ENCODE measurements at regions not wholly inside any gene's neighbourhood (a gene's known extent, or its start where the extent isn't known, plus 50 kb on each side); places are given as distances from the start of the nearest gene placed in this dataset.

DNA sequence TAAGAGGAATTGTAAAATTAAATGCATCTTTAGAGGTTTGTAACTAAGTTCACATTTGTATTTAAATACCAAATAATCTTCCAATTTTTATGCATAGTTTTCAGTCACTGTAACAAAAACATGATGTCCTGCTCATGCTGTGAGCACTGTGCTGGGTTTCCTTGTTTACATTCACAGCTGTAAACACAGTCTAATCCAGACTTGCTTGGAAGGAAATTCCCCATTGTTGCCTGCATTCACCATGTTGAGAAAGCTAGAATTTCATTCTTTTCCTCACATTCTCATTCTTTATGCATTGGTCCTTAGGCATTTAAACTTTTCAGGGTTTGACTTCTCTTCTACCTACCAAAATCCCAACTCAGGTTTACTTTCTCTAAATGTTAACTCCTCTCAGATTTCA lies 242.0 kb upstream of the TBX18 start:
- no peaks in the 10 kb centered on the region for H3K27me3 Mint-ChIP-seq
- H3K4me1 Mint-ChIP-seq: no peaks in the 10 kb centered on the region
- no peak overlapping the region for H3K27ac Mint-ChIP-seq

DNA sequence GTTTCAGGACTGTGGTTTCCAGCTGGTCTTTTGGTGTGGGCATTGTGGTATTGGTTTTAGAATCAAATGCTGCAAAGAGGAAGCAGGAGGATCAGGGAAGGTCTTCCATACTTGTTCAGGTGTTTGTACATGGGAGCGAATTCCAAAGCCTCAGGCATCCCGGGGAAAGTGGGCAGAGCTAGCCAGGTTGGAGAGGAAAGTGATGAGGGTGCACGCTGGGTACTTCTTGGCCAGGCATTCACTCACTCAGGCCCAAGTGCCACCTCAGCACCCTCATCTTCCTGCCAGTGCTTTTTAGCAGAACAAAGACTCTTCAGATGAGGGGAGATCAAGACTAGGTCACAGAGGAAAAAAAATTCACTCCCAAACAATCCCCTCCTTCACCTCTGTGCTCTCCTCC lies 241.1 kb upstream of the TBX18 start:
- DNase-seq: no peak
- Mint-ChIP-seq H3K27me3 (no peaks in the 10 kb centered on the region), H3K27ac (no peak overlapping the region), H3K4me3 (no peak overlapping the region), H3K4me1 (no peaks in the 10 kb centered on the region), H3K9me3 (ENCODE audit: insufficient read depth) (peaks cover 3% of the 10 kb centered on the region)
- no peak overlapping the region for H3K4me2 ChIP-seq (replicated peaks; ENCODE audit: low read depth, low read length, poor library complexity, severe bottlenecking)
- no peaks in the 10 kb centered on the region for H3K79me2 ChIP-seq (ENCODE audit: control insufficient read depth, insufficient read depth, low read length)
- no peak for TF ChIP-seq EZH2 (IDR thresholded peaks at IDR 0.05; ENCODE audit: borderline replicate concordance, insufficient read depth, low read depth, low read length, poor library complexity, severe bottlenecking)
- TF ChIP-seq CTCF (IDR thresholded peaks at IDR 0.05): no peak
- ChIA-PET POLR2A (no interaction called here), CTCF (no interaction called here)
- H3K4me1 ChIP-seq (ENCODE audit: control insufficient read depth in 2 of 2, insufficient read depth in 2 of 2, low read length in 2 of 2): no peaks in the 10 kb centered on the region
- H3K27ac ChIP-seq (ENCODE audit: low read length in 2 of 2): no peak overlapping the region
- intact Hi-C loops (cut with micrococcal nuclease): no loop called here
- no peaks in the 10 kb centered on the region for H4K20me1 ChIP-seq (ENCODE audit: control insufficient read depth, insufficient read depth, low read length, poor library complexity, severe bottlenecking)
- H3K27me3 ChIP-seq (replicated peaks in 1 of 4; ENCODE audit: control extremely low read depth in 1 of 4, control insufficient read depth in 3 of 4, insufficient read depth in 4 of 4, low read length in 3 of 4): no peaks in the 10 kb centered on the region
- H3K9me3 ChIP-seq (ENCODE audit: control extremely low read depth in 1 of 3, control insufficient read depth in 2 of 3, insufficient read depth in 1 of 3, low read length in 2 of 3): no peaks in the 10 kb centered on the region
- H2AFZ ChIP-seq (ENCODE audit: insufficient read depth, low read depth, low read length, poor library complexity, severe bottlenecking): no peak overlapping the region
- 57% methylated on average over 2 of the region's 3 CpGs for WGBS (ENCODE audit: insufficient coverage)
- no peak for ATAC-seq (ENCODE audit: low read depth)
- H3K36me3 ChIP-seq (replicated peaks in 1 of 2; ENCODE audit: control extremely low read depth in 1 of 2, control insufficient read depth in 1 of 2, extremely low read depth in 1 of 2, insufficient read depth in 2 of 2, low read length in 1 of 2): no peaks in the 10 kb centered on the region
- H3K9ac ChIP-seq (ENCODE audit: low read length): no peak overlapping the region
- no peak overlapping the region for H3K4me3 ChIP-seq (ENCODE audit: control extremely low read depth in 1 of 5, extremely low read depth in 1 of 5, insufficient read depth in 1 of 5, low read depth in 2 of 5, low read length in 4 of 5)

More for the DNA sequence above, 242.0 kb upstream of the TBX18 start:
- no peak for ATAC-seq (ENCODE audit: low read depth)
- H4K20me1 ChIP-seq (ENCODE audit: control insufficient read depth, insufficient read depth, low read length, poor library complexity, severe bottlenecking): no peaks in the 10 kb centered on the region
- no peaks in the 10 kb centered on the region for H3K36me3 ChIP-seq (replicated peaks in 1 of 2; ENCODE audit: control extremely low read depth in 1 of 2, control insufficient read depth in 1 of 2, extremely low read depth in 1 of 2, insufficient read depth in 2 of 2, low read length in 1 of 2)
- no peak overlapping the region for H3K27ac ChIP-seq (ENCODE audit: low read length in 2 of 2)
- H3K79me2 ChIP-seq (ENCODE audit: control insufficient read depth, insufficient read depth, low read length): no peaks in the 10 kb centered on the region
- intact Hi-C loops (cut with micrococcal nuclease): no loop called here
- ChIA-PET POLR2A (no interaction called here), CTCF (no interaction called here)
- no peaks in the 10 kb centered on the region for H3K4me1 ChIP-seq (ENCODE audit: control insufficient read depth in 2 of 2, insufficient read depth in 2 of 2, low read length in 2 of 2)
- TF ChIP-seq CTCF (IDR thresholded peaks at IDR 0.05) (no peak), EZH2 (IDR thresholded peaks at IDR 0.05; ENCODE audit: borderline replicate concordance, insufficient read depth, low read depth, low read length, poor library complexity, severe bottlenecking) (no peak)
- Mint-ChIP-seq H3K4me3 (no peak overlapping the region), H3K9me3 (ENCODE audit: insufficient read depth) (peaks cover 3% of the 10 kb centered on the region)
- H3K27me3 ChIP-seq (replicated peaks in 1 of 4; ENCODE audit: control extremely low read depth in 1 of 4, control insufficient read depth in 3 of 4, insufficient read depth in 4 of 4, low read length in 3 of 4): no peaks in the 10 kb centered on the region
- H3K9me3 ChIP-seq (ENCODE audit: control extremely low read depth in 1 of 3, control insufficient read depth in 2 of 3, insufficient read depth in 1 of 3, low read length in 2 of 3): no peaks in the 10 kb centered on the region
- no peak overlapping the region for H3K4me3 ChIP-seq (ENCODE audit: control extremely low read depth in 1 of 5, extremely low read depth in 1 of 5, insufficient read depth in 1 of 5, low read depth in 2 of 5, low read length in 4 of 5)
- DNase-seq: no peak
- H3K4me2 ChIP-seq (replicated peaks; ENCODE audit: low read depth, low read length, poor library complexity, severe bottlenecking): no peak overlapping the region
- no peak overlapping the region for H2AFZ ChIP-seq (ENCODE audit: insufficient read depth, low read depth, low read length, poor library complexity, severe bottlenecking)
- H3K9ac ChIP-seq (ENCODE audit: low read length): no peak overlapping the region

Data from B cell (primary cell).